Sigmoid colon (tissue), 6 donors: ENCODE measurements at regions not wholly inside any gene's neighbourhood (a gene's known extent, or its start where the extent isn't known, plus 50 kb on each side); places are given as distances from the start of the nearest gene placed in this dataset.

ENCODE experiments used
- DNase-seq: peaks from one replicate; pipeline ENCODE4 v3.0.0-alpha.2; 2019
- H3K27ac ChIP-seq, 4 donors: fragments of 200-600 bp; sonication (generic); one replicate each; pipeline ENCODE4 v1.5.1; 2016 to 2019; ENCODE audit warnings: mild to moderate bottlenecking in 1 of 4
- H3K27me3 ChIP-seq, 3 donors: fragments of 200-600 bp; sonication (generic); one replicate each; pipeline ENCODE4 v1.5.1; 2019; ENCODE audit warnings: mild to moderate bottlenecking in 1 of 3
- H3K36me3 ChIP-seq, 4 donors: fragments of 200-600 bp; sonication (generic); one replicate each; pipeline ENCODE4 v1.5.1; 2016 to 2019
- H3K4me1 ChIP-seq, 4 donors: fragments of 200-600 bp; sonication (generic); one replicate each; pipeline ENCODE4 v1.5.1; 2017 to 2019
- H3K4me3 ChIP-seq, 4 donors: fragments of 200-600 bp; sonication (generic); one replicate each; pipeline ENCODE4 v1.5.1; 2017 to 2019; ENCODE audit warnings: mild to moderate bottlenecking in 2 of 4, moderate library complexity in 1 of 4
- H3K9me3 ChIP-seq, 4 donors: fragments of 200-600 bp in 3 of 4; sonication (generic) in 3 of 4; one replicate each; pipeline versions ENCODE4 v1.5.1 to v1.6.1; 2013 to 2019
- CTCF ChIP-seq, 4 experiments: fragments of 450-650 bp in 3 of 4; fragments of 200-600 bp in 1 of 4; IDR thresholded peaks; one replicate each; pipeline ENCODE4 v1.5.1; 2016 to 2019; ENCODE audit warnings: antibody characterized with exemption in 4 of 4, mild to moderate bottlenecking in 3 of 4, moderate library complexity in 2 of 4
- EP300 ChIP-seq, 4 donors: sonication (generic); formaldehyde crosslinking; IDR thresholded peaks; one replicate each; pipeline ENCODE4 v1.6.1; 2017; ENCODE audit warnings: antibody characterized with exemption in 4 of 4
- POLR2A ChIP-seq, 2 donors: fragments of 450-650 bp; IDR thresholded peaks; one replicate each; pipeline ENCODE4 v1.6.1; 2016; ENCODE audit warnings: antibody characterized with exemption in 2 of 2, mild to moderate bottlenecking in 2 of 2, moderate library complexity in 2 of 2
- POLR2AphosphoS5 ChIP-seq, 4 donors: sonication (generic); formaldehyde crosslinking; IDR thresholded peaks; one replicate each; pipeline ENCODE4 v1.6.1; 2017; ENCODE audit warnings: antibody characterized with exemption in 4 of 4
- WGBS, 2 donors: extraction: QIAGEN DNeasy Blood & Tissue Kit; methylation state at CpG; one replicate each; pipeline ENCODE4 v1.1.7; 2013; 5-methylcytosine and 5-hydroxymethylcytosine counted together
- intact Hi-C: fragments of 100-400 bp; cut with DNase I; formaldehyde crosslinking; loops from one replicate; pipeline ENCODE4 v1.15.1; 2023
- donor health status: healthy with polysubstance abuse.
- donor health status: healthy.

DNA sequence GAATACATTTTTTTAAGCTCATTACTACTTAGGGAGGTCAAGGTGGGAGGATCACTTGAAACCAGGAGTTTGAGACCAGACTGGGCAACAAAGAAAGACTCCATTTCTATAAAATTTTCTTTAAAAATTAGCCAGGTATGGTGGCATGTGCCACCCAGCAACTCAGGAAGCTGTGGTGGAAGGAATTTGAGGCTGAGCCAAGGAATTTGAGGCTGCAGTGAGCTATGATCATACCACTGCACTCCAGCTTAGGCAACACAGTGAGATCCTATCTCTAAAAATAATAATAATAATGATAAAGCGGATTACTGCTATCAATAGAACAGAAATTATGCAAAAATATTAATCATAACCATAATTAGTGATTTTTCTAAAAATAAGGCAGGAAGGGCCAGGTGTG lies 170.3 kb downstream of the COPRS start:
- no peak overlapping the region for H3K4me3 ChIP-seq
- TF ChIP-seq POLR2A (IDR thresholded peaks at IDR 0.05) (no peak), EP300 (IDR thresholded peaks at IDR 0.05) (no peak), CTCF (IDR thresholded peaks at IDR 0.05) (no peak), POLR2AphosphoS5 (IDR thresholded peaks at IDR 0.05) (no peak)
- 89 to 93% methylated on average over 1 of the region's 1 CpG for WGBS, 2 donors
- no peaks in the 10 kb centered on the region for H3K9me3 ChIP-seq
- no peak for DNase-seq
- H3K27ac ChIP-seq, result no peak overlapping the region
- H3K27me3 ChIP-seq, result no peaks in the 10 kb centered on the region
- peaks cover 0 to 31% (median 29%) of the 10 kb centered on the region in 4 donors for H3K4me1 ChIP-seq
- H3K36me3 ChIP-seq, result no peaks in the 10 kb centered on the region
- intact Hi-C loops, result no loop called here

GRCh38 chr17:31687505-31688126 lies 171.4 kb downstream of the COPRS start:
- Histone ChIP-seq H3K27me3 (no peaks in the 10 kb centered on the region), H3K36me3 (no peaks in the 10 kb centered on the region), H3K4me3 (no peak overlapping the region), H3K4me1 (peaks cover 0 to 20% (median 18%) of the 10 kb centered on the region in 4 donors), H3K27ac (no peak overlapping the region), H3K9me3 (no peaks in the 10 kb centered on the region)
- no peak for DNase-seq
- TF ChIP-seq POLR2A (IDR thresholded peaks at IDR 0.05) (no peak), CTCF (IDR thresholded peaks at IDR 0.05) (no peak), POLR2AphosphoS5 (IDR thresholded peaks at IDR 0.05) (no peak), EP300 (IDR thresholded peaks at IDR 0.05) (no peak)
- intact Hi-C loops, result no loop called here
- WGBS, 2 donors, result 68 to 86% methylated on average over 6 of the region's 6 CpGs

- Histone ChIP-seq H3K4me1 (peaks cover 0 to 9% (median 7%) of the 10 kb centered on the region in 4 donors), H3K9me3 (no peaks in the 10 kb centered on the region), H3K27me3 (no peaks in the 10 kb centered on the region), H3K36me3 (no peaks in the 10 kb centered on the region), H3K27ac (no peak overlapping the region), H3K4me3 (no peak overlapping the region)
- intact Hi-C loops, result no loop called here
- TF ChIP-seq POLR2A (IDR thresholded peaks at IDR 0.05) (no peak), POLR2AphosphoS5 (IDR thresholded peaks at IDR 0.05) (no peak), CTCF (IDR thresholded peaks at IDR 0.05) (no peak), EP300 (IDR thresholded peaks at IDR 0.05) (no peak)
- WGBS, 2 donors, result 65 to 79% methylated on average over 5 of the region's 5 CpGs
- DNase-seq, result no peak
These were observed 172.5 kb downstream of the COPRS start for GRCh38 chr17:31686495-31686894.

- Histone ChIP-seq H3K36me3 (no peaks in the 10 kb centered on the region), H3K27me3 (no peaks in the 10 kb centered on the region), H3K4me3 (no peak overlapping the region), H3K9me3 (no peaks in the 10 kb centered on the region), H3K27ac (no peak overlapping the region), H3K4me1 (peaks cover 0 to 4% (median 0%) of the 10 kb centered on the region in 4 donors)
- no peak for DNase-seq
- TF ChIP-seq EP300 (IDR thresholded peaks at IDR 0.05) (no peak), POLR2A (IDR thresholded peaks at IDR 0.05) (no peak), POLR2AphosphoS5 (IDR thresholded peaks at IDR 0.05) (no peak), CTCF (IDR thresholded peaks at IDR 0.05) (no peak)
- WGBS, 2 donors, result 0% methylated on average over 1 of the region's 1 CpG
- intact Hi-C loops, result no loop called here
These were observed 174.1 kb downstream of the COPRS start for GRCh38 chr17:31684901-31685300.

GRCh38 chr17:31680126-31680525 lies 178.9 kb downstream of the COPRS start:
- H3K4me1 ChIP-seq, result no peaks in the 10 kb centered on the region
- WGBS, 2 donors, result 39 to 73% methylated on average over 8 of the region's 8 CpGs

More at GRCh38 chr17:31680126-31680525, 178.9 kb downstream of the COPRS start:
- intact Hi-C loops, result no loop called here
- DNase-seq, result no peak
- no peaks in the 10 kb centered on the region for H3K36me3 ChIP-seq
- TF ChIP-seq CTCF (IDR thresholded peaks at IDR 0.05), result no peak
- no peak for TF ChIP-seq POLR2AphosphoS5 (IDR thresholded peaks at IDR 0.05)
- TF ChIP-seq POLR2A (IDR thresholded peaks at IDR 0.05), result no peak
- TF ChIP-seq EP300 (IDR thresholded peaks at IDR 0.05), result no peak
- no peak overlapping the region for H3K27ac ChIP-seq
- no peaks in the 10 kb centered on the region for H3K9me3 ChIP-seq
- H3K27me3 ChIP-seq, result no peaks in the 10 kb centered on the region
- no peak overlapping the region for H3K4me3 ChIP-seq
